ENCODE measurements at regions not wholly inside any gene's neighbourhood (a gene's known extent, or its start where the extent isn't known, plus 50 kb on each side); places are given as distances from the start of the nearest gene placed in this dataset.

- no peak for DNase-seq (ENCODE audit: unreplicated experiment)
- Mint-ChIP-seq H3K27ac (ENCODE audit: low read depth, unreplicated experiment) (no peak overlapping the region), H3K4me1 (ENCODE audit: insufficient read depth, unreplicated experiment) (peaks cover 18% of the 10 kb centered on the region), H3K27me3 (ENCODE audit: insufficient read depth, unreplicated experiment) (no peaks in the 10 kb centered on the region), H3K36me3 (ENCODE audit: insufficient read depth, unreplicated experiment) (no peaks in the 10 kb centered on the region), H3K4me3 (ENCODE audit: unreplicated experiment) (no peak overlapping the region), H3K9me3 (ENCODE audit: unreplicated experiment) (no peaks in the 10 kb centered on the region)
- intact Hi-C loops (cut with micrococcal nuclease), result no loop called here
- ChIA-PET POLR2A (interaction anchor here (0.6 to 0.9 kb wide), 3 partner anchors 675 to 1290 kb away, joined by 3 to 4 read pairs (median 4); no protein-coding TSS in a partner anchor), CTCF (no interaction called here)
- TF ChIP-seq, protein P1, sequence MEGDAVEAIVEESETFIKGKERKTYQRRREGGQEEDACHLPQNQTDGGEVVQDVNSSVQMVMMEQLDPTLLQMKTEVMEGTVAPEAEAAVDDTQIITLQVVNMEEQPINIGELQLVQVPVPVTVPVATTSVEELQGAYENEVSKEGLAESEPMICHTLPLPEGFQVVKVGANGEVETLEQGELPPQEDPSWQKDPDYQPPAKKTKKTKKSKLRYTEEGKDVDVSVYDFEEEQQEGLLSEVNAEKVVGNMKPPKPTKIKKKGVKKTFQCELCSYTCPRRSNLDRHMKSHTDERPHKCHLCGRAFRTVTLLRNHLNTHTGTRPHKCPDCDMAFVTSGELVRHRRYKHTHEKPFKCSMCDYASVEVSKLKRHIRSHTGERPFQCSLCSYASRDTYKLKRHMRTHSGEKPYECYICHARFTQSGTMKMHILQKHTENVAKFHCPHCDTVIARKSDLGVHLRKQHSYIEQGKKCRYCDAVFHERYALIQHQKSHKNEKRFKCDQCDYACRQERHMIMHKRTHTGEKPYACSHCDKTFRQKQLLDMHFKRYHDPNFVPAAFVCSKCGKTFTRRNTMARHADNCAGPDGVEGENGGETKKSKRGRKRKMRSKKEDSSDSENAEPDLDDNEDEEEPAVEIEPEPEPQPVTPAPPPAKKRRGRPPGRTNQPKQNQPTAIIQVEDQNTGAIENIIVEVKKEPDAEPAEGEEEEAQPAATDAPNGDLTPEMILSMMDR (IDR thresholded peaks at IDR 0.05; ENCODE audit: unreplicated experiment), result no peak
- BruUV-seq (replicated peaks), result no TSS peak
Measured at GRCh38 chr6:48743738-48744137, 632.7 kb upstream of the PTCHD4 start.

GRCh38 chr6:48736501-48737206, 625.7 kb upstream of the PTCHD4 start:
- Mint-ChIP-seq H3K27ac (ENCODE audit: low read depth, unreplicated experiment) (no peak overlapping the region), H3K27me3 (ENCODE audit: insufficient read depth, unreplicated experiment) (no peaks in the 10 kb centered on the region), H3K9me3 (ENCODE audit: unreplicated experiment) (peaks cover under 1% of the 10 kb centered on the region), H3K4me3 (ENCODE audit: unreplicated experiment) (no peak overlapping the region), H3K36me3 (ENCODE audit: insufficient read depth, unreplicated experiment) (no peaks in the 10 kb centered on the region), H3K4me1 (ENCODE audit: insufficient read depth, unreplicated experiment) (peaks cover 9% of the 10 kb centered on the region)
- intact Hi-C loops (cut with micrococcal nuclease), result no loop called here
- ChIA-PET POLR2A (no interaction called here), CTCF (no interaction called here)
- BruUV-seq (replicated peaks), result no TSS peak
- TF ChIP-seq, protein P1 (IDR thresholded peaks at IDR 0.05; ENCODE audit: unreplicated experiment), result no peak
- DNase-seq (ENCODE audit: unreplicated experiment), result no peak

GRCh38 chr6:48735846-48736245, 624.8 kb upstream of the PTCHD4 start:
- H3K9me3 Mint-ChIP-seq (ENCODE audit: unreplicated experiment), result peaks cover 9% of the 10 kb centered on the region
- no peak overlapping the region for H3K27ac Mint-ChIP-seq (ENCODE audit: low read depth, unreplicated experiment)
- intact Hi-C loops (cut with micrococcal nuclease), result no loop called here
- BruUV-seq (replicated peaks), result no TSS peak
- POLR2A ChIA-PET, result no interaction called here
- CTCF ChIA-PET, result no interaction called here
- no peaks in the 10 kb centered on the region for H3K36me3 Mint-ChIP-seq (ENCODE audit: insufficient read depth, unreplicated experiment)
- TF ChIP-seq, protein P1 (IDR thresholded peaks at IDR 0.05; ENCODE audit: unreplicated experiment), result no peak
- peaks cover 9% of the 10 kb centered on the region for H3K4me1 Mint-ChIP-seq (ENCODE audit: insufficient read depth, unreplicated experiment)
- DNase-seq (ENCODE audit: unreplicated experiment), result no peak
- no peak overlapping the region for H3K4me3 Mint-ChIP-seq (ENCODE audit: unreplicated experiment)
- H3K27me3 Mint-ChIP-seq (ENCODE audit: insufficient read depth, unreplicated experiment), result no peaks in the 10 kb centered on the region

- BruUV-seq (replicated peaks), result no TSS peak
- TF ChIP-seq, protein P1 (IDR thresholded peaks at IDR 0.05; ENCODE audit: unreplicated experiment), result no peak
- peak; percentile 18 for DNase-seq (ENCODE audit: unreplicated experiment)
- Mint-ChIP-seq H3K27me3 (ENCODE audit: insufficient read depth, unreplicated experiment) (no peaks in the 10 kb centered on the region), H3K36me3 (ENCODE audit: insufficient read depth, unreplicated experiment) (no peaks in the 10 kb centered on the region), H3K27ac (ENCODE audit: low read depth, unreplicated experiment) (no peak overlapping the region), H3K4me1 (ENCODE audit: insufficient read depth, unreplicated experiment) (peaks cover 9% of the 10 kb centered on the region), H3K9me3 (ENCODE audit: unreplicated experiment) (peaks cover 20% of the 10 kb centered on the region), H3K4me3 (ENCODE audit: unreplicated experiment) (no peak overlapping the region)
- intact Hi-C loops (cut with micrococcal nuclease), result no loop called here
- ChIA-PET CTCF (no interaction called here), POLR2A (interaction anchor here (0.7 kb wide), 1 partner anchor 36 kb away, joined by 4 read pairs; no protein-coding TSS in a partner anchor)
Measured at GRCh38 chr6:48733581-48733980, 622.6 kb upstream of the PTCHD4 start.

Measured in MCF 10A (cell line).